DND-41 (cell line): ENCODE measurements at regions not wholly inside any gene's neighbourhood (a gene's known extent, or its start where the extent isn't known, plus 50 kb on each side); places are given as distances from the start of the nearest gene placed in this dataset.

Experiments
- ATAC-seq: fragments of 200-7000 bp; cut with Tn5 transposase; 3 replicates; pipeline ENCODE4 v1.9.1; 2021; ENCODE audit warnings: low read depth; ENCODE audit not compliant: insufficient read depth
- DNase-seq: peaks from one replicate; pipeline ENCODE4 v3.0.0-alpha.2; 2020
- H2AFZ ChIP-seq: 2 replicates; pipeline ENCODE4 v1.6.0; 2012; ENCODE audit warnings: low read depth, low read length
- H3K27ac ChIP-seq: 2 replicates; pipeline ENCODE4 v1.5.1; 2012; ENCODE audit warnings: low read length, inconsistent platforms
- H3K27me3 ChIP-seq: fragments of 200-600 bp; sonication (generic); 2 replicates; pipeline ENCODE4 v1.6.0; 2012; ENCODE audit warnings: low read length, mild to moderate bottlenecking, inconsistent platforms; ENCODE audit not compliant: insufficient read depth, poor library complexity
- H3K36me3 ChIP-seq: 2 replicates; pipeline ENCODE4 v1.5.1; 2012; ENCODE audit warnings: low read length, inconsistent platforms; ENCODE audit not compliant: insufficient read depth
- H3K4me1 ChIP-seq: 2 replicates; pipeline ENCODE4 v1.5.1; 2012; ENCODE audit warnings: mild to moderate bottlenecking, low read length; ENCODE audit not compliant: insufficient read depth
- H3K4me2 ChIP-seq: 2 replicates; pipeline ENCODE4 v1.6.0; 2012; ENCODE audit warnings: mild to moderate bottlenecking, moderate library complexity, low read length, inconsistent platforms; ENCODE audit not compliant: insufficient read depth
- H3K4me3 ChIP-seq, 2 experiments: fragments of 200-600 bp in 1 of 2; shearing (Covaris generic) in 1 of 2; 2 replicates each; pipeline ENCODE4 v1.5.1; 2012 to 2016; ENCODE audit warnings: inconsistent platforms in 2 of 2, low read length in 2 of 2, mild to moderate bottlenecking in 2 of 2, low read depth in 1 of 2, moderate library complexity in 1 of 2
- H3K79me2 ChIP-seq: 2 replicates; pipeline ENCODE4 v1.6.0; 2012; ENCODE audit warnings: low read length, inconsistent platforms; ENCODE audit not compliant: insufficient read depth
- H3K9ac ChIP-seq: 2 replicates; pipeline ENCODE4 v1.6.0; 2012; ENCODE audit warnings: low read depth, mild to moderate bottlenecking, inconsistent platforms, low read length, moderate library complexity
- H3K9me3 ChIP-seq: 2 replicates; pipeline ENCODE4 v1.5.1; 2012; ENCODE audit warnings: low read length, moderate library complexity, mild to moderate bottlenecking, inconsistent platforms; ENCODE audit not compliant: insufficient read depth, severe bottlenecking
- H4K20me1 ChIP-seq: 2 replicates; pipeline ENCODE4 v1.6.0; 2012; ENCODE audit warnings: low read length; ENCODE audit not compliant: insufficient read depth
- EZH2 ChIP-seq: IDR thresholded peaks from 3 replicates; pipeline ENCODE4 v1.6.1; 2012; ENCODE audit warnings: borderline replicate concordance, low read depth, mild to moderate bottlenecking, moderate library complexity, low read length, inconsistent platforms; ENCODE audit not compliant: severe bottlenecking
- TF ChIP-seq, protein P1 (sequence below): IDR thresholded peaks from 2 replicates; pipeline ENCODE4 v1.5.1; 2012; ENCODE audit warnings: borderline replicate concordance, low read length, moderate library complexity, mild to moderate bottlenecking; ENCODE audit not compliant: poor library complexity, severe bottlenecking; ENCODE audit errors: extremely low read depth

DNA sequence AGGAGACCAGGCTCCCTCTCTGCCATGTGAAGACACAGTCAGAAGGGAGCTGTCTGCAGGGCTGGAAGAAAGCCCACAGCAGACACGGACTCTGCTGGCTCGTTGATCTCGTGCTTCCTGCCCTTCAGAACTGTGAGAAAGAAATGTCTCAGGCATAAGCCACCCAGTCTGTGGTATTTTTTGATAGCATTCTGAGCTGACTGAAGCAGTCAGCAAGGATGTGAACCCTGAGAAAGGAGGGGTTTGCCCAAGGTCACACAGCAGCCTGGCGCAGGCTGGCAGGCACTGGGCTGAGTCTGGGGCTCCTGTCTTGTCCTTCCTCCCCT is 255.1 kb upstream of the B3GAT1 start:
- TF ChIP-seq, protein P1, sequence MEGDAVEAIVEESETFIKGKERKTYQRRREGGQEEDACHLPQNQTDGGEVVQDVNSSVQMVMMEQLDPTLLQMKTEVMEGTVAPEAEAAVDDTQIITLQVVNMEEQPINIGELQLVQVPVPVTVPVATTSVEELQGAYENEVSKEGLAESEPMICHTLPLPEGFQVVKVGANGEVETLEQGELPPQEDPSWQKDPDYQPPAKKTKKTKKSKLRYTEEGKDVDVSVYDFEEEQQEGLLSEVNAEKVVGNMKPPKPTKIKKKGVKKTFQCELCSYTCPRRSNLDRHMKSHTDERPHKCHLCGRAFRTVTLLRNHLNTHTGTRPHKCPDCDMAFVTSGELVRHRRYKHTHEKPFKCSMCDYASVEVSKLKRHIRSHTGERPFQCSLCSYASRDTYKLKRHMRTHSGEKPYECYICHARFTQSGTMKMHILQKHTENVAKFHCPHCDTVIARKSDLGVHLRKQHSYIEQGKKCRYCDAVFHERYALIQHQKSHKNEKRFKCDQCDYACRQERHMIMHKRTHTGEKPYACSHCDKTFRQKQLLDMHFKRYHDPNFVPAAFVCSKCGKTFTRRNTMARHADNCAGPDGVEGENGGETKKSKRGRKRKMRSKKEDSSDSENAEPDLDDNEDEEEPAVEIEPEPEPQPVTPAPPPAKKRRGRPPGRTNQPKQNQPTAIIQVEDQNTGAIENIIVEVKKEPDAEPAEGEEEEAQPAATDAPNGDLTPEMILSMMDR = no peak
- TF ChIP-seq EZH2 = no peak
- no peak overlapping the region for H2AFZ ChIP-seq
- H3K9me3 ChIP-seq = peaks cover 7% of the 10 kb centered on the region
- H3K9ac ChIP-seq = no peak overlapping the region
- no peaks in the 10 kb centered on the region for H3K36me3 ChIP-seq
- H3K4me2 ChIP-seq = no peak overlapping the region
- DNase-seq (no peak), ATAC-seq (peak; percentile 39)
- H3K4me1 ChIP-seq = peaks cover 34% of the 10 kb centered on the region
- H3K27me3 ChIP-seq = no peaks in the 10 kb centered on the region
- H4K20me1 ChIP-seq = no peaks in the 10 kb centered on the region
- H3K79me2 ChIP-seq = no peaks in the 10 kb centered on the region
- peak overlapping the region; percentile 61 for H3K27ac ChIP-seq
- H3K4me3 ChIP-seq = no peak overlapping the region

DNA sequence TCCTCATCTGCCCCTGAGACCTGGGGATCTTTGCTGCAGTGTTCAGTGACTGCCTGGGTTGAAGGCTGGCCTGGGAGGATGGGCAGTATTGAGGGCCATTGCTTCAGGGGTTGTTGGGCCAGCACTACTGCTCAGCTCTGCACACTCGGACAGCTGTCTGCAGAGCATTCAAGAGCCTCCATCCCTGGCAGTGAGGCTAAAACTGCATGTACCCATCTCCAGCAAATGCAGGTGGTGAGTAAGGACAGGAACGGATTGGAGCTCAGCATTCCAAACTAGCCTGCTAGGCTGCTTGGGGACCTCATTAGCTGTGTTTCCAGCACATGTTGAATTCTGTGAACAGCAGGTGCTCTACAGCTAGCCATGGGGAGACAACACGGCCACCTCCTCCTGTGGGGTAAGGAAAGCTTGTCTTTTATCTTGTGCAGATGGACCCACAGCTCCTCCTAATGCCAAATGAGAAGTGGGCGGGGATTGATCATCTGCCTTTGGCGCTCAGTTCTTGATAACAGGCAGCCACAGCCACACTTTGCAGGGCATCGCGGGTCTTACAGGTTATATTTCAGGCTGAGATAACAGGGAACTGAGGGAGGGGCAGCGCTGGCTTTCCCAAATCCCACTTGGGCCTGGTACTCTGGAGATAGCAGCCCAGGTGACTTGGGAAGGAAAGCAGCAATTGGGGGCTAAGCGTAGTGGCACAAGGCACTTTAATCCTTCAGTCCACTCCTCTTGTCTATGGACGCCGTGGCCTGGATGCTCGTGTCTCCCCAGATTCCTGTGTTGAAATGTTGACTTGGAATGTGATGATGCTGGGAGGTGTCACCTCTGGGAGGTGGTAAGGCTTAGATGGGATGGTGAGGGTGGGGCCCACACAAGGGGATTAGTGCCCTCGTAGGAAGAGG is 254.5 kb upstream of the B3GAT1 start:
- Histone ChIP-seq H3K4me1 (peaks cover 29% of the 10 kb centered on the region), H2AFZ (no peak overlapping the region), H3K9ac (no peak overlapping the region), H3K4me2 (no peak overlapping the region), H3K27ac (peak overlapping the region; percentile 61), H4K20me1 (no peaks in the 10 kb centered on the region), H3K36me3 (no peaks in the 10 kb centered on the region), H3K4me3 (no peak overlapping the region), H3K79me2 (no peaks in the 10 kb centered on the region), H3K9me3 (peaks cover 13% of the 10 kb centered on the region), H3K27me3 (no peaks in the 10 kb centered on the region)
- no peak for ATAC-seq
- TF ChIP-seq EZH2 = no peak
- TF ChIP-seq, protein P1 = no peak
- DNase-seq = peak; percentile 4

DNA sequence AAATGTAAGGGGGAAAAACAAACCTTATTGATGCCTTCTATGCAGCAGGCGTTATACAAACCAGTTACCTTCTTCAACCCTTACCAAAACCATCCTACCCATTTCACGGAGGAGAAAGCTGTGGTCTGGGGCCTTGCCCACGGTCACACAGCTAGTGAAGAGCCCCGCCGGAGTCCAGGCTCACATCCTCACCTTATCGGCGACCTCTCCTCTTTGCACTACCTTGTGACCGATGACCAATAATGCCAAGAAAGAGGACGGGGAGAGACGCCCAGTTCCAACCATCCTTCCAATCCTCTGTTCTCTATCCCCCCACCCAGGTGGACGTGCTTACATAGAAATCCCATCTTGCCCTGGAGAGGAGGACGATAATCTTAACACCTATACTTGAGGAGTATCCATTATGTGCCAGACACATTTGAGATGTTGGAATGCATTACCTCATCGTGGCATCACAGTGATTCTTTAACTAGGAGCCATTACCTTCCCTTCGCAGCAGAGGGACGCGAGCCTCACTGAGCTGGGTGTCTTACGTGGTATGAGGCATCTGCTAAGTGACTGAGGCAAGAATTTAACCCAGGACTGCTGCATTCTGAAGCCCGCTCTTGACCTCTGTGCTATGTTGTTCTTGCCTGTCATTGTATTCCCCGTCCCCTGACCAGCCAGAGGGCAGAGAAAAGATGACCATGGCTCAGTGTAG is 253.7 kb upstream of the B3GAT1 start:
- no peaks in the 10 kb centered on the region for H3K36me3 ChIP-seq
- ATAC-seq = no peak

More for the DNA sequence above, 253.7 kb upstream of the B3GAT1 start:
- Histone ChIP-seq H2AFZ (no peak overlapping the region), H3K9me3 (peaks cover 21% of the 10 kb centered on the region), H3K4me2 (no peak overlapping the region), H3K9ac (no peak overlapping the region), H3K4me3 (no peak overlapping the region), H3K4me1 (peaks cover 28% of the 10 kb centered on the region), H4K20me1 (no peaks in the 10 kb centered on the region), H3K79me2 (no peaks in the 10 kb centered on the region), H3K27me3 (no peaks in the 10 kb centered on the region), H3K27ac (peak overlapping the region; percentile 6)
- DNase-seq = peak; percentile 9
- TF ChIP-seq EZH2 = no peak
- TF ChIP-seq, protein P1 = peak; percentile 22
